ENCODE measurements at regions not wholly inside any gene's neighbourhood (a gene's known extent, or its start where the extent isn't known, plus 50 kb on each side); places are given as distances from the start of the nearest gene placed in this dataset.

- no peak for TF ChIP-seq CTCF (IDR thresholded peaks at IDR 0.05)
- TF ChIP-seq POLR2A (IDR thresholded peaks at IDR 0.05), result no peak
These were observed 131.7 kb downstream of the SPCS3 start for GRCh38 chr4:176451443-176451842.
